H7 (cell line): ENCODE measurements at regions not wholly inside any gene's neighbourhood (a gene's known extent, or its start where the extent isn't known, plus 50 kb on each side); places are given as distances from the start of the nearest gene placed in this dataset.

Experiments
- DNase-seq: peaks from one replicate; pipeline ENCODE4 v3.0.0; 2012
- H3K27me3 ChIP-seq: 2 replicates; pipeline ENCODE4 v1.6.0; 2011; ENCODE audit warnings: mild to moderate bottlenecking, low read length; ENCODE audit not compliant: control insufficient read depth, insufficient read depth
- H3K36me3 ChIP-seq: replicated peaks from 2 replicates; pipeline ENCODE4 v1.5.1; 2011; ENCODE audit warnings: low read length; ENCODE audit not compliant: control insufficient read depth, insufficient read depth
- H3K4me3 ChIP-seq: 2 replicates; pipeline ENCODE4 v1.5.1; 2011; ENCODE audit warnings: low read depth, mild to moderate bottlenecking, control low read depth, low read length, moderate library complexity; ENCODE audit not compliant: insufficient read depth

GRCh38 chr10:106183041-106183440, 981.5 kb downstream of the SORCS1 start:
- no peak for DNase-seq
- no peak overlapping the region for H3K4me3 ChIP-seq
- H3K36me3 ChIP-seq = no peaks in the 10 kb centered on the region
- H3K27me3 ChIP-seq = no peaks in the 10 kb centered on the region

DNA sequence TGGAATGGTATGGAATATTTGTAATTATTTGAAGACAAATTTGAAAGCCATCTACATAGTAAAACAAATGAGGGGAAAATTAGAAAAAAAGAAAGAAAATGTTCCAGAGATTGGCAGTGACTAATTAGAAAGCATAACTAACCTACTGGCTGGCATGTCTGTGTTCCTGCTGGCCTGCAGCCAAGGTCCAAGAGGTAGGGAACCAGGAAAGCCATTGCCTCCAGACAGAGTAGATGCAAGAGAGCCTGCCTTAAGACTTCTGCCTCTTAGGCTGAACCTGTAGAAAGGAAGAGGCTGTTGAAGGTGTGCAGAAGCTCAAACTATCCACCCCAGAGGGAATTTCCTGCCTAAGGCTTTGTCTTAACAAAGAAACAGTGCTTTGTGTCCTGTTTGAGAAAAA, 982.0 kb downstream of the SORCS1 start:
- DNase-seq = no peak
- H3K36me3 ChIP-seq = no peaks in the 10 kb centered on the region
- H3K4me3 ChIP-seq = no peak overlapping the region
- no peaks in the 10 kb centered on the region for H3K27me3 ChIP-seq

- H3K36me3 ChIP-seq = no peaks in the 10 kb centered on the region
- no peak for DNase-seq
- H3K27me3 ChIP-seq = no peaks in the 10 kb centered on the region
- no peak overlapping the region for H3K4me3 ChIP-seq
Measured at GRCh38 chr10:106181501-106181900, 983.0 kb downstream of the SORCS1 start.

GRCh38 chr10:106179430-106179829, 985.1 kb downstream of the SORCS1 start:
- Histone ChIP-seq H3K27me3 (no peaks in the 10 kb centered on the region), H3K4me3 (no peak overlapping the region), H3K36me3 (no peaks in the 10 kb centered on the region)
- DNase-seq = no peak

DNA sequence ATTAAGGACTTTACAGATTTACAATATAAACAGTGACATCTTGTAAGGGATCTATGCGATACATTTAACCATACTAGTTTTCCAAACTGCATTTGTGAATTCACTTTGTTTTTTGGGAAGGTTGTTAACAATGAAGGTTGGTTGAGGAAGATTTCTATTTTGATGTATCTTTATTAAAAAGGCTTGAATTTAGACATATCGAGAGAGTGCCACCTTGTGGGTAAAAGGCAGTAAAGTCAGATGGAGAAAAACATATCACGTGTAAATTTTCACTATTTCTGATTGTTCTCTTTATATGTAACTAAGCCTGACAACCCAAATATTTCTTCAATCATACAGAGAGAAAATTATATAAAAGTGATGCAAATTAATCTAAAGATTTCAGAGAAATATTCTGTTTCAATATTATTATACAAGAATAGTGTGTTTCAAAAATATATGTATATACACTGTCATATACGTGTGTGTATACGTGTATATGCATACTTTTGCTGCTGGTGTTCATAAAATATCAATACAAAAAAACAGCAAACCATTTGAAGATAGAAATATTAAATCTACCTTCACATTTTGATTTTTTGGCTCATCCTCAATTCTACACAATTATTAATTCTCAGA, 988.6 kb downstream of the SORCS1 start:
- DNase-seq = no peak
- Histone ChIP-seq H3K4me3 (no peak overlapping the region), H3K36me3 (no peaks in the 10 kb centered on the region), H3K27me3 (no peaks in the 10 kb centered on the region)

DNA sequence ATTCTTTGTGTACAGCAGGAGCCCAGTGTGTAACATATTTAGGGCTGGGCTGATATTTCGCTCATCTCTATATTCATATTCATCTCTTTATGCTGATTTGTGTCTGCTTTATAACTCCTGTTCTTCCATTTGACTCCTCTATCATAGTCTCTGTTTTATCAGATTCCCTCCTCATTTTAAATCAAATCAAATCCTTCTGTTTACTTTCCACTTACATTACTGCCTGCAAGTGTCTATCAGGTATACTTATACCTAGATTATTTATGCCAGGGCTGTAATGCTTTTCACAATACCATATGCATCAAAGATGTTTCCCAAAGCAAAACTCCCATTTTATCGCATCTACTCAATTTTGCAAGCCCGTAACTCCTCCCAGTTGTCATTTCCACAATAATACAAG, 990.7 kb downstream of the SORCS1 start:
- DNase-seq = no peak
- Histone ChIP-seq H3K4me3 (no peak overlapping the region), H3K27me3 (no peaks in the 10 kb centered on the region), H3K36me3 (no peaks in the 10 kb centered on the region)

GRCh38 chr10:106169241-106169640, 995.3 kb downstream of the SORCS1 start:
- Histone ChIP-seq H3K36me3 (no peaks in the 10 kb centered on the region), H3K4me3 (no peak overlapping the region), H3K27me3 (no peaks in the 10 kb centered on the region)
- DNase-seq = no peak

- H3K27me3 ChIP-seq = no peaks in the 10 kb centered on the region
- H3K4me3 ChIP-seq = no peak overlapping the region
- no peaks in the 10 kb centered on the region for H3K36me3 ChIP-seq
- no peak for DNase-seq
Measured at GRCh38 chr10:106167946-106168345, 996.6 kb downstream of the SORCS1 start.

DNA sequence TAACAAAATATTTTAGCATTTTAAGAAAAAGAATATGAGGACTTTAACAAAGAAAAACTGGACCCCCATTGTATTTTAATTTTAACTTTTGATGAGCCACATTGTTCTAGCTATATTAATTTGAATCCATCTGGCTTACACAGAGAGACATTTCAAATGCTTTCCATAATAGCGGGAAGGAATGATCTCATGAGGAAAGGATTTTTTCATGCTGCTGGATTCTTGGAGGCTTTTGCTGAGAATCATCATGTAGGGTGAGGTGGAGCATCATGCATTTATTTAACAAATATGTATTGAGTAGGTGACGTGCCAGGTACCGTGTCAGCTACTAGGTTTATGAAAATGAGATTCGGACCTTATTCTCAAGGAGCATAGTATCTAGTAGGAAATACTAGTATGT, 1006.3 kb downstream of the SORCS1 start:
- DNase-seq = no peak
- H3K4me3 ChIP-seq = no peak overlapping the region
- H3K27me3 ChIP-seq = no peaks in the 10 kb centered on the region
- H3K36me3 ChIP-seq = no peaks in the 10 kb centered on the region

DNA sequence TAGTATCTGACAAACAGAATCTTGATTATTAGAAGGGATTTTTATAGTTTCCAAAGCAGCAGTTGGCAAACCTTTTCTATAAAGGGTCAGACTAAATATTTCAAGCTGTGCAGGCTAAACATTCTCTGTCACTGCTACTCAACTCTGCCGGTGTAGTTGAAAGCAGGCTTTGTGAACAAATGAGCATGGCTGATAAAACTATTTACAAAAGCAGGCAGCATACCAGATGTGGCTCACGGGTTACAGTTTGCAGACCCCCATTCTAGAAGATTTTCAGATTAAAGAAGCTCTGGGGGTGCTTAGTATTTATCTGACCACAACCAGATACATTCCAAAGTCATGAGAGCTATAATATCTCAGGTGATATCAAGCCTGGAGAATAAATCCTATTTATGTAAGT, 1017.5 kb downstream of the SORCS1 start:
- Histone ChIP-seq H3K4me3 (no peak overlapping the region), H3K27me3 (no peaks in the 10 kb centered on the region), H3K36me3 (no peaks in the 10 kb centered on the region)
- no peak for DNase-seq

DNA sequence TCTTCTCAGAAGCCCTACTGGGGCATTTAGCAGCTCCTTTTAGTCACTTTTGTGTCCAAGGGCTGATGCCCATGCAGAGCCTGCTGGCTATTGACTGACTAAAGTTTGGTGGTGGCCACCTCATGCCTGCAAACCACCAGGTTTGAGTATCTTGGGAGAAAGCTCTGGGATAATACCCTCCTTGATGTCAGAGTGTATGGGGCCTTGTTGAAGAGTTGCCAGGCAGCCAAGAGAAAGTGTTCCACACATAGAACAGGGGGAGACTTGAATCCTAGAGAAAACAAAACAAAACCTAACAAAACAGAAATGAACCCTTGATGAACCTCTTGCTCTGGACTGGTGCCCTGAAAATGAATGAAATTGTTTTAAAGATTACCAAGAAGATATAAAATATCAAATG, 1024.6 kb downstream of the SORCS1 start:
- Histone ChIP-seq H3K36me3 (no peaks in the 10 kb centered on the region), H3K27me3 (no peaks in the 10 kb centered on the region), H3K4me3 (no peak overlapping the region)
- DNase-seq = no peak

GRCh38 chr10:106136175-106136574, 1028.3 kb downstream of the SORCS1 start:
- Histone ChIP-seq H3K4me3 (no peak overlapping the region), H3K27me3 (no peaks in the 10 kb centered on the region), H3K36me3 (no peaks in the 10 kb centered on the region)
- no peak for DNase-seq

GRCh38 chr10:106134326-106135000, 1030.0 kb downstream of the SORCS1 start:
- Histone ChIP-seq H3K4me3 (no peak overlapping the region), H3K36me3 (no peaks in the 10 kb centered on the region), H3K27me3 (no peaks in the 10 kb centered on the region)
- no peak for DNase-seq

- DNase-seq = no peak
- Histone ChIP-seq H3K36me3 (no peaks in the 10 kb centered on the region), H3K4me3 (no peak overlapping the region), H3K27me3 (no peaks in the 10 kb centered on the region)
Measured at GRCh38 chr10:106133451-106133850, 1031.1 kb downstream of the SORCS1 start.

DNA sequence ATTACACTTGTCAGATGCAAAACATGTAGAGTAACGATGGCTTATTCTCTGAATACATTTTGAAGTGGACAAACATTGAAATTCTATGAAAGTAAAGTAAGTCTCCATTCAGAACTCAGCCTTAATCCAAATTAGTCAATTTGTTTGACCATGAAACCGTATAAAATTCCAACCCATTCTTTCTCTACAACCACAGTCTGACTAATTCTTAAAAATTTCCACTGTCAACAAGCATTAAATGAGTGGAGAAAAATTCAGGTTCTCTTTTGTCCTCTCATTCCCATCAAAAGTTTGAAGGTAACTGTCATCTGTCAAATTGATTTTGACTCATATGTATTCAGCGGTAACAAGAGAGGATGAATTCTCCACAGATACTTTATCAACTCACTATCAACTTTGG, 1031.5 kb downstream of the SORCS1 start:
- no peak for DNase-seq
- Histone ChIP-seq H3K36me3 (no peaks in the 10 kb centered on the region), H3K4me3 (no peak overlapping the region), H3K27me3 (no peaks in the 10 kb centered on the region)
